Mucosa of descending colon (tissue), 3 donors: ENCODE measurements at regions not wholly inside any gene's neighbourhood (a gene's known extent, or its start where the extent isn't known, plus 50 kb on each side); places are given as distances from the start of the nearest gene placed in this dataset.
"Not testable (repeated sequence)": the region's sequence is repeated elsewhere in the genome, so short reads cannot be mapped to it uniquely, and the experiment has no call there.

Experiments
- ATAC-seq: fragments of 200-7000 bp; cut with Tn5 transposase; one replicate; pipeline ENCODE4 v1.9.1; 2020; ENCODE audit warnings: mild to moderate bottlenecking, moderate library complexity
- DNase-seq, 3 donors: peaks; one replicate each; pipeline ENCODE4 v3.0.0-alpha.2; 2020
- H3K36me3 ChIP-seq: fragments of 200-600 bp; one replicate; pipeline ENCODE4 v1.8.0; 2021; ENCODE audit warnings: low read depth, mild to moderate bottlenecking
- H3K4me1 ChIP-seq: fragments of 200-600 bp; one replicate; pipeline ENCODE4 v1.8.0; 2021; ENCODE audit warnings: low read depth, mild to moderate bottlenecking
- H3K4me3 ChIP-seq: fragments of 200-600 bp; one replicate; pipeline ENCODE4 v1.8.0; 2021; ENCODE audit warnings: mild to moderate bottlenecking
- H3K9me3 ChIP-seq: fragments of 200-600 bp; one replicate; pipeline ENCODE4 v1.8.0; 2021; ENCODE audit warnings: mild to moderate bottlenecking
- CTCF ChIP-seq: fragments of 200-600 bp; IDR thresholded peaks from one replicate; pipeline ENCODE4 v1.8.0; 2022; ENCODE audit warnings: antibody characterized with exemption, mild to moderate bottlenecking
- intact Hi-C, 2 donors: fragments of 100-400 bp; cut with DNase I in 1 of 2; cut with micrococcal nuclease in 1 of 2; formaldehyde crosslinking; loops; one replicate each; pipeline versions ENCODE4 v1.11.0 to v1.11.1; 2022; cut with DNase I, micrococcal nuclease
- donor health status: DM: no; HTN: no; CAD: no; lungs with moderate emphysema.
- donor health status: DM: no; HTN: no; CAD: no.
- donor health status: DM: no; HTN: yes; CAD: no.

- DNase-seq, result peak in 1 of 3 donors; percentile 4
Measured at GRCh38 chr1:88327391-88328267, 356.4 kb upstream of the PKN2 start.

GRCh38 chr1:88330201-88330600, 353.9 kb upstream of the PKN2 start:
- no peak for DNase-seq
- Histone ChIP-seq H3K9me3 (no peaks in the 10 kb centered on the region), H3K4me3 (no peak overlapping the region), H3K4me1 (no peaks in the 10 kb centered on the region), H3K36me3 (no peaks in the 10 kb centered on the region)
- TF ChIP-seq CTCF, result no peak
- no peak for ATAC-seq
- intact Hi-C loops, result no loop called here

More at GRCh38 chr1:88327391-88328267, 356.4 kb upstream of the PKN2 start:
- TF ChIP-seq CTCF, result no peak
- H3K9me3 ChIP-seq, result no peaks in the 10 kb centered on the region
- intact Hi-C loops, result no loop called here
- H3K4me3 ChIP-seq, result no peak overlapping the region
- H3K4me1 ChIP-seq, result no peaks in the 10 kb centered on the region
- no peaks in the 10 kb centered on the region for H3K36me3 ChIP-seq
- ATAC-seq, result peak; percentile 94

- H3K9me3 ChIP-seq, result no peaks in the 10 kb centered on the region
- DNase-seq (no peak), ATAC-seq (no peak)
- intact Hi-C loops, result no loop called here
- no peak overlapping the region for H3K4me3 ChIP-seq
- H3K36me3 ChIP-seq, result no peaks in the 10 kb centered on the region
- TF ChIP-seq CTCF, result no peak
- no peaks in the 10 kb centered on the region for H3K4me1 ChIP-seq
Measured at GRCh38 chr1:88333086-88333695, 350.9 kb upstream of the PKN2 start.

GRCh38 chr1:88341447-88341846, 342.6 kb upstream of the PKN2 start:
- Histone ChIP-seq H3K4me3 (no peak overlapping the region), H3K4me1 (no peaks in the 10 kb centered on the region), H3K9me3 (no peaks in the 10 kb centered on the region), H3K36me3 (no peaks in the 10 kb centered on the region)
- intact Hi-C loops, result no loop called here
- ATAC-seq, result no peak
- no peak for DNase-seq
- TF ChIP-seq CTCF, result no peak

GRCh38 chr1:88342081-88342480, 342.0 kb upstream of the PKN2 start:
- ATAC-seq, H3K4me1 ChIP-seq, intact Hi-C loops, H3K9me3 ChIP-seq, DNase-seq, H3K4me3 ChIP-seq, H3K36me3 ChIP-seq: not testable (repeated sequence)

GRCh38 chr1:88350648-88351047, 333.4 kb upstream of the PKN2 start:
- intact Hi-C loops, result no loop called here
- Histone ChIP-seq H3K4me3 (no peak overlapping the region), H3K9me3 (no peaks in the 10 kb centered on the region), H3K36me3 (no peaks in the 10 kb centered on the region), H3K4me1 (no peaks in the 10 kb centered on the region)
- TF ChIP-seq CTCF, result no peak
- ATAC-seq (no peak), DNase-seq (no peak)
